HepG2 (cell line): ENCODE measurements at regions not wholly inside any gene's neighbourhood (a gene's known extent, or its start where the extent isn't known, plus 50 kb on each side); places are given as distances from the start of the nearest gene placed in this dataset.

Experiments
- ATAC-seq: fragments of 200-7000 bp; cut with Tn5 transposase; 3 replicates; pipeline ENCODE4 v1.9.1; 2020; ENCODE audit warnings: mild to moderate bottlenecking, moderate library complexity
- BruUV-seq: library from RNA; stranded (reverse); fragments of 400-500 nt; replicated peaks from 2 replicates; lab custom pipeline; 2021; lab: Mats Ljungman, UMichigan
- CTCF ChIA-PET: fragments of 300-600 bp; formaldehyde crosslinking; extraction: SDS; loops from one replicate; lab custom pipeline; 2021; ENCODE audit warnings: low total read pairs, inconsistent platforms, low intra/inter-chr PET ratio; lab: Yijun Ruan, JAX
- POLR2A ChIA-PET: fragments of 350-600 bp; sonication (Branson Sonifier 250); formaldehyde crosslinking; loops from one replicate; lab custom pipeline; 2020; ENCODE audit warnings: antibody characterized with exemption, inconsistent platforms; lab: Yijun Ruan, JAX
- DNase-seq: peaks from one replicate; pipeline ENCODE4 v3.0.0-alpha.2; 2015; ENCODE audit warnings: low spot score
- FAIRE-seq: peaks from 3 replicates; lab custom pipeline; 2011; peaks lifted over from hg19 to GRCh38; lab: Jason Lieb, UNC
- H2AFZ ChIP-seq: one replicate; pipeline ENCODE4 v1.6.1; 2011; ENCODE audit warnings: low read length, inconsistent platforms
- H3K27ac ChIP-seq: fragments of 300-600 bp; 3 replicates; pipeline ENCODE4 v1.8.0; 2011; ENCODE audit warnings: mixed run types, mild to moderate bottlenecking, mixed read lengths, low read length, inconsistent platforms; ENCODE audit not compliant: insufficient read depth; ENCODE audit errors: extremely low read length
- H3K27me3 ChIP-seq, 2 experiments: fragments of 200-600 bp in 1 of 2; 2 replicates in 1 of 2; 3 replicates in 1 of 2; pipeline versions ENCODE4 v1.6.0 to v1.8.0; 2011; ENCODE audit warnings: low read length in 2 of 2, mild to moderate bottlenecking in 2 of 2, moderate library complexity in 2 of 2, inconsistent platforms in 1 of 2; ENCODE audit not compliant: insufficient read depth in 2 of 2, control insufficient read depth in 1 of 2
- H3K36me3 ChIP-seq, 2 experiments: fragments of 200-600 bp in 1 of 2; replicated peaks in 1 of 2; 2 replicates in 1 of 2; 3 replicates in 1 of 2; pipeline versions ENCODE4 v1.5.1 to v1.8.0; 2011; ENCODE audit warnings: low read length in 2 of 2, inconsistent platforms in 1 of 2; ENCODE audit not compliant: insufficient read depth in 2 of 2, control insufficient read depth in 1 of 2
- H3K4me1 ChIP-seq: 2 replicates; pipeline ENCODE4 v1.5.1; 2012; ENCODE audit warnings: low read length, inconsistent platforms; ENCODE audit not compliant: insufficient read depth
- H3K4me2 ChIP-seq: 2 replicates; pipeline ENCODE4 v1.6.0; 2011; ENCODE audit warnings: low read depth, low read length, inconsistent platforms
- H3K4me3 ChIP-seq, 3 experiments: fragments of 200-600 bp in 1 of 3; sonication (generic), shearing (Covaris generic) in 1 of 3; replicated peaks in 1 of 3; 2 replicates each; pipeline ENCODE4 v1.5.1; 2011 to 2016; ENCODE audit warnings: low read length in 3 of 3, inconsistent platforms in 2 of 3, low read depth in 2 of 3, mild to moderate bottlenecking in 2 of 3, control low read depth in 1 of 3, mixed read lengths in 1 of 3; ENCODE audit not compliant: insufficient read depth in 1 of 3
- H3K79me2 ChIP-seq: one replicate; pipeline ENCODE4 v1.6.1; 2011; ENCODE audit warnings: low read length, inconsistent platforms; ENCODE audit not compliant: insufficient read depth
- H3K9ac ChIP-seq: 2 replicates; pipeline ENCODE4 v1.6.0; 2011; ENCODE audit warnings: mild to moderate bottlenecking, low read depth, low read length, inconsistent platforms; ENCODE audit not compliant: insufficient read depth
- H3K9me3 ChIP-seq: 2 replicates; pipeline ENCODE4 v1.5.1; 2012; ENCODE audit warnings: mild to moderate bottlenecking, low read length
- H4K20me1 ChIP-seq: 2 replicates; pipeline ENCODE4 v1.6.0; 2011; ENCODE audit warnings: inconsistent platforms, mild to moderate bottlenecking, low read length, moderate library complexity; ENCODE audit not compliant: insufficient read depth
- MAFG ChIP-seq: sonication (generic); formaldehyde crosslinking; IDR thresholded peaks from 2 replicates; pipeline ENCODE4 v1.5.1; 2020; ENCODE audit warnings: mild to moderate bottlenecking, missing genetic modification reagents
- PBX3 ChIP-seq: sonication (generic); formaldehyde crosslinking; IDR thresholded peaks from 2 replicates; pipeline ENCODE4 v1.8.1; 2023; ENCODE audit warnings: missing genetic modification reagents, inconsistent platforms, borderline replicate concordance
- PHB2 ChIP-seq: fragments of 450-650 bp; IDR thresholded peaks from 2 replicates; pipeline ENCODE4 v1.6.1; 2018; ENCODE audit not compliant: partially characterized antibody
- SOX13 ChIP-seq, 3 experiments: fragments of 450-650 bp in 1 of 3; sonication (generic) in 1 of 3; formaldehyde crosslinking in 1 of 3; IDR thresholded peaks in 2 of 3; conservative IDR thresholded peaks in 1 of 3; 2 replicates each; pipeline versions ENCODE4 v1.5.0 to v1.6.1; 2016 to 2020; ENCODE audit warnings: antibody characterized with exemption in 1 of 3, mild to moderate bottlenecking in 1 of 3, missing compliant biosample characterization in 1 of 3, missing genetic modification reagents in 1 of 3, moderate library complexity in 1 of 3
- ZBTB39 ChIP-seq: sonication (generic); formaldehyde crosslinking; IDR thresholded peaks from 2 replicates; pipeline ENCODE4 v1.5.0; 2020; ENCODE audit warnings: missing genetic modification reagents
- ZFP37 ChIP-seq: sonication (generic); formaldehyde crosslinking; IDR thresholded peaks from 2 replicates; pipeline ENCODE4 v1.4.0; 2020; ENCODE audit warnings: missing genetic modification reagents, borderline replicate concordance
- ZHX1 ChIP-seq: sonication (generic); formaldehyde crosslinking; IDR thresholded peaks from 2 replicates; pipeline ENCODE4 v1.8.1; 2022; ENCODE audit warnings: low read depth, mild to moderate bottlenecking, missing genetic modification reagents
- ZNF546 ChIP-seq: sonication (generic); formaldehyde crosslinking; conservative IDR thresholded peaks from 2 replicates; pipeline ENCODE4 v1.8.1; 2023; ENCODE audit warnings: mild to moderate bottlenecking, missing genetic modification reagents
- ZNF709 ChIP-seq: sonication (generic); formaldehyde crosslinking; IDR thresholded peaks from 2 replicates; pipeline ENCODE4 v1.5.0; 2020; ENCODE audit warnings: mild to moderate bottlenecking, missing genetic modification reagents
- ZNF878 ChIP-seq: sonication (generic); formaldehyde crosslinking; IDR thresholded peaks from 2 replicates; pipeline ENCODE4 v1.8.1; 2023; ENCODE audit warnings: mild to moderate bottlenecking, missing genetic modification reagents, moderate library complexity
- ZSCAN9 ChIP-seq: IDR thresholded peaks from 2 replicates; pipeline ENCODE4 v1.6.1; 2016; ENCODE audit warnings: borderline replicate concordance
- WGBS: methylation state at CpG from one replicate; pipeline ENCODE4 v1.1.6; 2017; ENCODE audit warnings: low lambda C conversion rate; 5-methylcytosine and 5-hydroxymethylcytosine counted together
- in situ Hi-C: cut with HindIII; loops from 2 replicates; pipeline ENCODE4 v1.10.0; 2017; ENCODE audit warnings: low pct_unique_long_range_greater_than_20kb; ENCODE audit not compliant: extremely low pct_ligation_motif_present
- intact Hi-C: fragments of 100-400 bp; cut with micrococcal nuclease; formaldehyde crosslinking; loops from one replicate; pipeline ENCODE4 v1.10.0; 2022; ENCODE audit not compliant: unreplicated experiment
- TF ChIP-seq, protein P1 (sequence below): sonication (generic); formaldehyde crosslinking; IDR thresholded peaks from 2 replicates; pipeline ENCODE4 v1.5.1; 2020; ENCODE audit warnings: missing genetic modification reagents, mild to moderate bottlenecking, borderline replicate concordance
- TF ChIP-seq, protein P2 (sequence below): sonication (generic); formaldehyde crosslinking; IDR thresholded peaks from 2 replicates; pipeline ENCODE4 v1.4.0; 2020; ENCODE audit warnings: mild to moderate bottlenecking, missing genetic modification reagents

- WGBS = 21% methylated on average over 10 of the region's 10 CpGs
- Histone ChIP-seq H3K27ac (no peak overlapping the region), H3K9ac (no peak overlapping the region), H3K4me1 (no peaks in the 10 kb centered on the region), H3K9me3 (no peaks in the 10 kb centered on the region), H3K79me2 (no peaks in the 10 kb centered on the region), H3K4me3 (no peak overlapping the region), H3K36me3 (no peaks in the 10 kb centered on the region), H2AFZ (no peak overlapping the region), H4K20me1 (no peaks in the 10 kb centered on the region), H3K27me3 (peaks cover 3 to 51% of the 10 kb centered on the region in 2 experiments; a peak in 4 of 5 replicates), H3K4me2 (no peak overlapping the region)
- ChIA-PET POLR2A (no interaction called here), CTCF (no interaction called here)
- FAIRE-seq = no peak
- intact Hi-C loops (no loop called here), in situ Hi-C loops (no loop called here)
- no peak for DNase-seq
- BruUV-seq = no TSS peak
- no peak for ATAC-seq
- TF ChIP-seq ZNF546 (CRISPR knock-in tag) (no peak), PHB2 (no peak), ZFP37 (CRISPR knock-in tag) (no peak), PBX3 (CRISPR knock-in tag) (no peak), ZBTB39 (CRISPR knock-in tag) (no peak), ZNF878 (CRISPR knock-in tag) (no peak), MAFG (CRISPR knock-in tag) (no peak), ZNF709 (CRISPR knock-in tag) (no peak), ZHX1 (no peak), SOX13 (IDR thresholded peaks at IDR 0.05) (no peak), SOX13 (CRISPR knock-in tag; conservative IDR thresholded peaks at IDR 0.05 in 1 of 2, IDR thresholded peaks at IDR 0.05 in 1 of 2) (no peak), ZSCAN9 (CRISPR knock-in tag) (no peak)
- TF ChIP-seq, protein P1, sequence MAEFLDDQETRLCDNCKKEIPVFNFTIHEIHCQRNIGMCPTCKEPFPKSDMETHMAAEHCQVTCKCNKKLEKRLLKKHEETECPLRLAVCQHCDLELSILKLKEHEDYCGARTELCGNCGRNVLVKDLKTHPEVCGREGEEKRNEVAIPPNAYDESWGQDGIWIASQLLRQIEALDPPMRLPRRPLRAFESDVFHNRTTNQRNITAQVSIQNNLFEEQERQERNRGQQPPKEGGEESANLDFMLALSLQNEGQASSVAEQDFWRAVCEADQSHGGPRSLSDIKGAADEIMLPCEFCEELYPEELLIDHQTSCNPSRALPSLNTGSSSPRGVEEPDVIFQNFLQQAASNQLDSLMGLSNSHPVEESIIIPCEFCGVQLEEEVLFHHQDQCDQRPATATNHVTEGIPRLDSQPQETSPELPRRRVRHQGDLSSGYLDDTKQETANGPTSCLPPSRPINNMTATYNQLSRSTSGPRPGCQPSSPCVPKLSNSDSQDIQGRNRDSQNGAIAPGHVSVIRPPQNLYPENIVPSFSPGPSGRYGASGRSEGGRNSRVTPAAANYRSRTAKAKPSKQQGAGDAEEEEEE (CRISPR knock-in tag) = no peak
- TF ChIP-seq, protein P2, sequence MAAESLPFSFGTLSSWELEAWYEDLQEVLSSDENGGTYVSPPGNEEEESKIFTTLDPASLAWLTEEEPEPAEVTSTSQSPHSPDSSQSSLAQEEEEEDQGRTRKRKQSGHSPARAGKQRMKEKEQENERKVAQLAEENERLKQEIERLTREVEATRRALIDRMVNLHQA (CRISPR knock-in tag) = no peak
Observed at GRCh38 chr6:4480788-4481735, 295.1 kb upstream of the CDYL start.
